HFF-Myc (cell line): ENCODE measurements at regions not wholly inside any gene's neighbourhood (a gene's known extent, or its start where the extent isn't known, plus 50 kb on each side); places are given as distances from the start of the nearest gene placed in this dataset.

ENCODE experiments used
- DNase-seq: peaks from one replicate; pipeline ENCODE4 v3.0.0-alpha.2; 2011; ENCODE audit warnings: low read depth; ENCODE audit errors: extremely low read depth
- H3K4me3 ChIP-seq: replicated peaks from 2 replicates; pipeline ENCODE4 v1.5.1; 2011; ENCODE audit warnings: low read depth, mild to moderate bottlenecking, control low read depth, low read length
- CTCF ChIP-seq: IDR thresholded peaks from 2 replicates; pipeline ENCODE4 v1.5.1; 2012; ENCODE audit warnings: mild to moderate bottlenecking, low read depth, low read length, control low read depth; ENCODE audit errors: missing control alignments

DNA sequence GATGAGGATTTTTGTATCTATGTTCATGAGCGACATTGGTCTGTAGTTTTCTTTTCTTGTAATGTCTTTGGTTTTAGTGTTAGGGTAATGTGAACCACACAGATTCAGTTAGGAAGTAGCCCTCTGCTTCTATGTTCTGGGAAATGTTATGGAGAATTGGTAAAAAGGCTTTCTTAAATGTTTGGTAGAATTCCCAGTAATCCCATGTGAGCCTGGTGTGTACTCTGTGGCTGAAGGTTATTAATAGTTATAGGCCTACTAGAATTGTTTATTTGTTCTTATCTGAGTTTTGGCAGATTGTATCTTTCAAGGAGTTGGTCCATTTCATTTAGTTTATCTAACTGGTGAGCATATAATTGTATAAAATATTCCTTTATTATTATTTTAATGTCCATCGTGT lies 484.6 kb upstream of the GHITM start:
- H3K4me3 ChIP-seq = no peak overlapping the region
- no peak for DNase-seq
- TF ChIP-seq CTCF = no peak

- DNase-seq = no peak
- H3K4me3 ChIP-seq = no peak overlapping the region
- no peak for TF ChIP-seq CTCF
Measured at GRCh38 chr10:83656924-83657323, 482.4 kb upstream of the GHITM start.

- DNase-seq = no peak
- no peak for TF ChIP-seq CTCF
Measured at GRCh38 chr10:83657487-83657886, 481.8 kb upstream of the GHITM start.

GRCh38 chr10:83663918-83664317 lies 475.4 kb upstream of the GHITM start:
- H3K4me3 ChIP-seq = no peak overlapping the region
- DNase-seq = no peak
- no peak for TF ChIP-seq CTCF

More at GRCh38 chr10:83657487-83657886, 481.8 kb upstream of the GHITM start:
- no peak overlapping the region for H3K4me3 ChIP-seq

- no peak for TF ChIP-seq CTCF
- no peak for DNase-seq
- no peak overlapping the region for H3K4me3 ChIP-seq
Measured at GRCh38 chr10:83666762-83667161, 472.5 kb upstream of the GHITM start.

DNA sequence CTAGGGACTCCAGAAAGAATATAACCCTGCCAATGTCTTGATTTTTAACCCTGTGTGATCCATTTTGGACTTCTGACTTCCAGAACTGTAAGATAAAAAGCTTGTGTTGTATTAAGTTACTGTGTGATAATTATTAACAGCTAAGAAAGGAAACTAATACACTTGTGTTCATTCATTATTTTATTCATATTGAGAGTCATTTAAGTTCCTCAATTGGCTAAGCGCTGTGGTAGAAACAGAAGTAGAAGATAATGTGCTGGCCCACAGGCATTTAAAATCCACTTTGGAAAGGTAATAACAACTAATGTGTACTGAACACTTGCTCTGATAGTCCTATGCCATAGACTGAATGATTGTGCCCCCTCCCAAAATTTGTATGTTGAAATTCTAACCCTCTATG lies 471.7 kb upstream of the GHITM start:
- H3K4me3 ChIP-seq = no peak overlapping the region
- TF ChIP-seq CTCF = no peak
- DNase-seq = no peak

GRCh38 chr10:83673316-83673715 lies 466.0 kb upstream of the GHITM start:
- no peak for DNase-seq
- no peak overlapping the region for H3K4me3 ChIP-seq

More at GRCh38 chr10:83673316-83673715, 466.0 kb upstream of the GHITM start:
- TF ChIP-seq CTCF = no peak
